Endothelial cell of umbilical vein (primary cell): ENCODE measurements at regions not wholly inside any gene's neighbourhood (a gene's known extent, or its start where the extent isn't known, plus 50 kb on each side); places are given as distances from the start of the nearest gene placed in this dataset.

Source experiments
- EZH2 ChIP-seq: IDR thresholded peaks from 2 replicates; pipeline ENCODE4 v1.6.1; 2012; ENCODE audit warnings: borderline replicate concordance, low read depth, mild to moderate bottlenecking, moderate library complexity, low read length, inconsistent platforms; ENCODE audit not compliant: severe bottlenecking
- FOS ChIP-seq: IDR thresholded peaks from 2 replicates; pipeline ENCODE4 v1.6.1; 2011; ENCODE audit warnings: mild to moderate bottlenecking, low read length, moderate library complexity, borderline replicate concordance; ENCODE audit not compliant: insufficient read depth
- JUN ChIP-seq: IDR thresholded peaks from 2 replicates; pipeline ENCODE4 v1.6.1; 2011; ENCODE audit warnings: borderline replicate concordance, low read depth; ENCODE audit not compliant: insufficient read length, insufficient read depth
- MYC ChIP-seq: IDR thresholded peaks from one replicate; pipeline ENCODE4 v1.6.1; 2011; ENCODE audit warnings: mild to moderate bottlenecking, low read depth, low read length
- POLR2A ChIP-seq: IDR thresholded peaks from 2 replicates; pipeline ENCODE4 v1.6.1; 2012; ENCODE audit warnings: low read depth, mild to moderate bottlenecking, control low read depth, low read length
- POLR2AphosphoS5 ChIP-seq: IDR thresholded peaks from 2 replicates; pipeline ENCODE4 v1.6.1; 2012; ENCODE audit warnings: low read depth, mild to moderate bottlenecking, control low read depth, low read length, moderate library complexity; ENCODE audit not compliant: insufficient read depth
- TF ChIP-seq, protein P1 (sequence below), 2 donors: IDR thresholded peaks; 1 replicate in 1 of 2; 2 replicates in 1 of 2; pipeline ENCODE4 v1.5.1; 2011; ENCODE audit warnings: low read length in 2 of 2, mild to moderate bottlenecking in 2 of 2, moderate library complexity in 2 of 2, control low read depth in 1 of 2, inconsistent platforms in 1 of 2, low read depth in 1 of 2; ENCODE audit not compliant: insufficient read depth in 1 of 2; ENCODE audit errors: extremely low read depth in 1 of 2

DNA sequence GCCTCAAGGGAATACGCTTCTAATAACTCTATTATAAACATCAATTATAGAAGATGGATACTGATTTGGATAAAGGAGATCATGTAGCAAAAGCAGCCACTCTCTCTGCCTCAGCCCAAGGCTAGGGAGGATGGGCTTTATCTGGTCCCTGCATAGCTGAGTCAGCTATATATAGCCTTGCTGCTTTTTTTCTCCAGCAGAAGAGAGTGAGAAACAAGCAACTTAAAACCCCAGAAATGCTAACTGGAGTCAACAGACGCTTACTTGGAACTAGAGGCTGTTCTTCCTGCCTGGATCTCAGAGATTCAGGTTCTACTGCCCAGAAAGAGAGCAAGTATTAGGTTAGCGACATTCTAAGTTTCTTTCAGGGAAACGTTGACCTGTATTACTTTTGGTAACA is 426.7 kb upstream of the KLHL29 start:
- TF ChIP-seq POLR2AphosphoS5 = no peak
- TF ChIP-seq, protein P1, sequence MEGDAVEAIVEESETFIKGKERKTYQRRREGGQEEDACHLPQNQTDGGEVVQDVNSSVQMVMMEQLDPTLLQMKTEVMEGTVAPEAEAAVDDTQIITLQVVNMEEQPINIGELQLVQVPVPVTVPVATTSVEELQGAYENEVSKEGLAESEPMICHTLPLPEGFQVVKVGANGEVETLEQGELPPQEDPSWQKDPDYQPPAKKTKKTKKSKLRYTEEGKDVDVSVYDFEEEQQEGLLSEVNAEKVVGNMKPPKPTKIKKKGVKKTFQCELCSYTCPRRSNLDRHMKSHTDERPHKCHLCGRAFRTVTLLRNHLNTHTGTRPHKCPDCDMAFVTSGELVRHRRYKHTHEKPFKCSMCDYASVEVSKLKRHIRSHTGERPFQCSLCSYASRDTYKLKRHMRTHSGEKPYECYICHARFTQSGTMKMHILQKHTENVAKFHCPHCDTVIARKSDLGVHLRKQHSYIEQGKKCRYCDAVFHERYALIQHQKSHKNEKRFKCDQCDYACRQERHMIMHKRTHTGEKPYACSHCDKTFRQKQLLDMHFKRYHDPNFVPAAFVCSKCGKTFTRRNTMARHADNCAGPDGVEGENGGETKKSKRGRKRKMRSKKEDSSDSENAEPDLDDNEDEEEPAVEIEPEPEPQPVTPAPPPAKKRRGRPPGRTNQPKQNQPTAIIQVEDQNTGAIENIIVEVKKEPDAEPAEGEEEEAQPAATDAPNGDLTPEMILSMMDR (IDR thresholded peaks at IDR 0.05; ENCODE audit: extremely low read depth in 1 of 2, insufficient read depth in 1 of 2, low read depth in 1 of 2, low read length in 2 of 2) = no peak
- TF ChIP-seq POLR2A = no peak
- no peak for TF ChIP-seq EZH2
- TF ChIP-seq MYC = no peak
- no peak for TF ChIP-seq FOS
- no peak for TF ChIP-seq JUN
